Stimulated activated CD4-positive, alpha-beta T cell treated with anti-CD3 and anti-CD28 coated beads, Interleukin-12 subunit alpha, Interleukin-12 subunit beta, amount 100 ng/mL, for 4 hours (primary cell): ENCODE measurements at regions not wholly inside any gene's neighbourhood (a gene's known extent, or its start where the extent isn't known, plus 50 kb on each side); places are given as distances from the start of the nearest gene placed in this dataset.

Source experiments
- DNase-seq: peaks from one replicate; pipeline ENCODE4 v3.0.0-alpha.2; 2020

- DNase-seq = no peak
These were observed 147.9 kb downstream of the IMPG2 start for GRCh38 chr3:101172516-101172915.

GRCh38 chr3:101171681-101172191, 148.6 kb downstream of the IMPG2 start:
- no peak for DNase-seq

GRCh38 chr3:101170806-101171558, 149.4 kb downstream of the IMPG2 start:
- no peak for DNase-seq

GRCh38 chr3:101170062-101170771, 150.2 kb downstream of the IMPG2 start:
- DNase-seq = no peak

GRCh38 chr3:101169516-101169915, 150.9 kb downstream of the IMPG2 start:
- no peak for DNase-seq

- no peak for DNase-seq
These were observed 153.0 kb downstream of the IMPG2 start for GRCh38 chr3:101167376-101167775.

GRCh38 chr3:101166150-101166549, 154.2 kb downstream of the IMPG2 start:
- no peak for DNase-seq

- DNase-seq = no peak
These were observed 156.8 kb downstream of the IMPG2 start for GRCh38 chr3:101163554-101163953.

GRCh38 chr3:101159478-101159877, 160.9 kb downstream of the IMPG2 start:
- DNase-seq = no peak

- DNase-seq = no peak
These were observed 162.0 kb downstream of the IMPG2 start for GRCh38 chr3:101158374-101158773.

- DNase-seq = no peak
These were observed 163.5 kb downstream of the IMPG2 start for GRCh38 chr3:101156787-101157345.

GRCh38 chr3:101155825-101156224, 162.6 kb upstream of the ABI3BP start:
- DNase-seq = no peak

GRCh38 chr3:101154401-101154800, 161.2 kb upstream of the ABI3BP start:
- no peak for DNase-seq

- DNase-seq = no peak
These were observed 158.2 kb upstream of the ABI3BP start for GRCh38 chr3:101151286-101151913.

GRCh38 chr3:101150504-101150903, 157.3 kb upstream of the ABI3BP start:
- no peak for DNase-seq

GRCh38 chr3:101149707-101150106, 156.5 kb upstream of the ABI3BP start:
- no peak for DNase-seq

GRCh38 chr3:101149251-101149650, 156.0 kb upstream of the ABI3BP start:
- no peak for DNase-seq

- no peak for DNase-seq
These were observed 154.8 kb upstream of the ABI3BP start for GRCh38 chr3:101148001-101148400.

- DNase-seq = no peak
These were observed 153.7 kb upstream of the ABI3BP start for GRCh38 chr3:101146946-101147345.

GRCh38 chr3:101144105-101144504, 150.9 kb upstream of the ABI3BP start:
- no peak for DNase-seq

GRCh38 chr3:101143012-101143411, 149.8 kb upstream of the ABI3BP start:
- no peak for DNase-seq

- DNase-seq = no peak
These were observed 148.9 kb upstream of the ABI3BP start for GRCh38 chr3:101142160-101142559.

GRCh38 chr3:101141135-101141534, 147.9 kb upstream of the ABI3BP start:
- DNase-seq = no peak
